Astrocyte of the spinal cord (primary cell): ENCODE measurements at regions not wholly inside any gene's neighbourhood (a gene's known extent, or its start where the extent isn't known, plus 50 kb on each side); places are given as distances from the start of the nearest gene placed in this dataset.

Experiments used
- DNase-seq: peaks from one replicate; pipeline ENCODE4 v3.0.0; 2011; ENCODE audit warnings: low read depth, low spot score
- H3K4me3 ChIP-seq: 2 replicates; pipeline ENCODE4 v1.5.1; 2011; ENCODE audit warnings: low read depth, mild to moderate bottlenecking, low read length, moderate library complexity
- in situ Hi-C: cut with HindIII; loops from 2 replicates; pipeline ENCODE4 v1.10.0; 2017; ENCODE audit warnings: low sequenced_read_pairs
- TF ChIP-seq, protein P1 (sequence below): IDR thresholded peaks from 2 replicates; pipeline ENCODE4 v1.5.1; 2012; ENCODE audit warnings: low read depth, mild to moderate bottlenecking, low read length, inconsistent platforms

DNA sequence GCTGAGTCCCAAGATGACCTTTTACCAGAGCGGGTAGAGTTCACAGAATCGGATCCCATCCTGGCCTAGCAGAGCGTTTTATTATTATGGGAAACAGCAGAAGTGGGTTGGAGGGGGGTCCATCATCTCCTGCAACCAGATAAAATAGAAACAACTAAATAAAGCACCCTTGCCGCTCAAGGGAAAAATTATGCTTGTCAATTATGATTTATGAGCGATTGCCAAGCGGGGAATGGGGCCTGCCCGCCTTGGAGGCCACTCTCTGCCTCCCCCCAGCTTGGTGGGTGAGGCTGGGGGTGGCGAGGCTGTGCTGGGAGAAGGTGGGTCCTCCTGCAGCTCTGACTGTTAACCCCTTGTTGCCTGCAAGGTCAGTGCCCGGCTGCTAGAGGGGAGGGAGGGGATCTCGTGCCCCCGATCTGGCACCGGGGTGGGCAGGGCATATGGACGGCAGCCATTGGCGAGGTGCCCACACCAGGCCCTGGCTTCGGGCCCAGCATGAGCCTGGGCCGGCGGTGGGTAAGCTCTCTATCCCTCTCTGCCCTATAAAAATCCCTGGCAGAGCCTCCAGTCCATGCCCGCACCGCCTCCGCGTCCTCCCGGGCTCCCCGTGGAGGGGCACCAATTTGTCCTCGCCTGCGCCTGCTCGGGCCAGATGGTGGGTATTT, 129.1 kb downstream of the URI1 start:
- H3K4me3 ChIP-seq: no peak overlapping the region
- in situ Hi-C loops: no loop called here
- DNase-seq: no peak
- TF ChIP-seq, protein P1, sequence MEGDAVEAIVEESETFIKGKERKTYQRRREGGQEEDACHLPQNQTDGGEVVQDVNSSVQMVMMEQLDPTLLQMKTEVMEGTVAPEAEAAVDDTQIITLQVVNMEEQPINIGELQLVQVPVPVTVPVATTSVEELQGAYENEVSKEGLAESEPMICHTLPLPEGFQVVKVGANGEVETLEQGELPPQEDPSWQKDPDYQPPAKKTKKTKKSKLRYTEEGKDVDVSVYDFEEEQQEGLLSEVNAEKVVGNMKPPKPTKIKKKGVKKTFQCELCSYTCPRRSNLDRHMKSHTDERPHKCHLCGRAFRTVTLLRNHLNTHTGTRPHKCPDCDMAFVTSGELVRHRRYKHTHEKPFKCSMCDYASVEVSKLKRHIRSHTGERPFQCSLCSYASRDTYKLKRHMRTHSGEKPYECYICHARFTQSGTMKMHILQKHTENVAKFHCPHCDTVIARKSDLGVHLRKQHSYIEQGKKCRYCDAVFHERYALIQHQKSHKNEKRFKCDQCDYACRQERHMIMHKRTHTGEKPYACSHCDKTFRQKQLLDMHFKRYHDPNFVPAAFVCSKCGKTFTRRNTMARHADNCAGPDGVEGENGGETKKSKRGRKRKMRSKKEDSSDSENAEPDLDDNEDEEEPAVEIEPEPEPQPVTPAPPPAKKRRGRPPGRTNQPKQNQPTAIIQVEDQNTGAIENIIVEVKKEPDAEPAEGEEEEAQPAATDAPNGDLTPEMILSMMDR: no peak

DNA sequence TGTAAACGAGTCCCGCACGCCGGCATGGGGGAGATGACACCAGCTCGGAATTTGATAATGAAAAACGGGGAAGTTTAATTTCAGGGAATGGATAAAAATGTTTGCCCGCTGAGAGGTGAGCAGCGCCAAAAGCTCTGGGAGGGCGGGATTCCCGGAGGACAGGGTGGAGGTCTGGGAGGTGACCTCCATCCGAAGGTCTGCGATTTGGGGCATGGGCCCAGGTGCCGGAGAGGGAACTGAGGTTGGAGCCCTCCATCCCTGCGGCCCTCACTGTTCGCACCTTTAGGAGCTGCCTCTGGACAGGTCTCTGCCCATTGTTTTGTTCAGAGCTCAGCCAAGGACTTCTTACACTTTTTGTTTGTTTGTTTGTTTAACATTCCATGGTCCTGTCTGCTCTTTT, 129.8 kb downstream of the URI1 start:
- in situ Hi-C loops: no loop called here
- no peak overlapping the region for H3K4me3 ChIP-seq
- DNase-seq: no peak
- TF ChIP-seq, protein P1: no peak

DNA sequence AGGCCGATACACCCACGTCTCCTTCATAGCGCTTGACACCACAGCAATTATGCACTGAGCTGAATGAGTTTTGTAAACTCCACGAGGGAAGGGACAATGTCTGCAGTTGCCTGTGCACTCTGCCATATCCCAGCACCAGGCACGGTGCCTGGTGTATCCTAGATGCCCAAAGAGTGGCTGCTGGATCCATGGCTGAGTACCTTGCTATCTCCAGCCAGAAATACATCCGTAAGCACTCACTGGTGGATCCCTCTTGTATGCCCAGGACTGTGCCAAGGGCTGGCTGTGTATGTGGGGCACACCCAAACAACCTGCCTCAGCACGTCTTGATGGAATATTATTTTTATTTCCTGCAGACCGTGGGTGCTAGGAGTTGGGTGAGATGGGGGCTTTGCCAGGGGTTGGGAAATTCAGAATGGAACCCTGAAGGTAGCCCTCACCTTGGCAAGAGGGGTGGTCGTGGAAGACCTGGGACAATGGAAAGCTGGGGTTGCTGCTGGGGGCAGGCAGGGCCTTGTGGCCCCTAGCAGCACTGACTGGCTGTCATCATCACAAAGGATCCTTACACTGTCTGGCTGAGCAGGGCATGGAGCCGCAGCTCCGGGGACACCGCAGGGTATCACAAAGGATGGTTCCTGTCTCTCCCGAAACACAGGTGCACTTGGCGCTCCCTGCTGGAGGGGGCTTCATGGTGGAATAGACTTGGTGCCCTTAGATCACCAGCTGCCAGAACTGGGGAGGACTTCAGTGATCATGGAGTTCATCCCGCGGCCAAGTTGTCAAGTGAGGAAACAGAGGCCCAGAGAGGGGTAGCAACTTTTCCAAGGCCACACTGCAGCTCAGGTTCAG, 131.3 kb downstream of the URI1 start:
- no peak overlapping the region for H3K4me3 ChIP-seq
- TF ChIP-seq, protein P1: no peak
- in situ Hi-C loops: no loop called here

DNA sequence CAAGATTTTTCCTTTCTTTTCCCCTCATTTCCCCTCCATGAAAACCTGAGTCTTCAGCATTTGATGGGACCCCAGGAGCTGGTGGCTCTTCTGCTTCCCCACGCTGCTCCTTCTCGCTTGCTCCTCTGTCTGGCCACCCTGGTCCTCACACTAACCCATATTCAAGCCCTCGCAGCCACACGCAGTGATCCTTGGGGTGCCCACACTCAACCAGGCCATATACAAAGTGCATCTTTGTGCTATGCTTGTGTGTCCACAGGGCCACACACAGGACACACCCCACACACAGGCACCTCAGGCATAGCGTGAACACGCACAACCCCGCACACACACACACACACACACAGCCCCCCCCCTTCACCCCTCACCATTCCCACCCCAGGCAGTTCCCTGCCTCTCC, 132.1 kb downstream of the URI1 start:
- no peak overlapping the region for H3K4me3 ChIP-seq
- TF ChIP-seq, protein P1: no peak
- in situ Hi-C loops: no loop called here
- no peak for DNase-seq

More for the DNA sequence above, 131.3 kb downstream of the URI1 start:
- no peak for DNase-seq

DNA sequence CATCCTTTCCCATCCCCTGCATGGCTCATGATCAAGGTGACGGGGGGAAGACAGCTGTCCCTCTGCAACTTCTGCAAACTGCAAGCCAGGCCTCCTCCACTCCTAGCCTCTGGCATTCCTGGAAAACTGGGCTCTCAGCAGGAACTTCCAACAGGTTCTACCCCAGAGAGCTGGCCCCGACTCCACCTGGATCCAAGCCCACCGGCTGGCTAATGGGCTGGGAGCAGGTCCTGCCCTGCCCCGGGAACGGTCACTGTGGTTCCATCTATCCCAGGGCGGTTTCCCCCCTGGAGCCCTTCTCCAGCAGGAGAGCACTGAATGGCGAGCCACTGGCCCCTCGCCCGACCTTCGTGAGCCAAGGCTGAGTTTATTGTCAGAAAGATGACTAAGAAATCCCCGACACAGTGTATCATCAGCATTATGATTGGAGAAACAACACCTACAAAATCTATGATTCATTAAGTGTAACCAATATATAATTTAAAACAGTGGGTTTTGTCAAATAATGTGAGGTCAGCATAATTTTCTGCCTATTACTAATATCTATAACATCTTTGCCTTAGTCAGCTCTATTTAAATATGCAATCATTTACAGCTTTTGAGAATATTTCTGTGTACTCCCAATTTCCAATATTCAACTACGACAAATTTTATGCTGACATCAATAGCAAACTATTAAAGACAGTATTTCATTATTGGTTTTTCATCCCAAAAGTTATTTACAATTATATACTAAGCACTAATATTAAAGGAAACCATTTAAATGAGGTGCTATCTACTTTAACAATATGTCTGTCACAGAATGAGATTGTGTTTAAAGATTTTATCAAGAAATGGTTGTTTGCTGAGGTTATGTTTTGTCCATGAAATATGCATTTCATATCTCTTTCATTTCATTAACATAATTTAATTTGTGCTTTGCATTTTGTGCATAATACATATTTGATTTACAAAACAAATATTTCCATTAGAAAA, 133.0 kb downstream of the URI1 start:
- TF ChIP-seq, protein P1: no peak
- no peak overlapping the region for H3K4me3 ChIP-seq
- in situ Hi-C loops: no loop called here
- no peak for DNase-seq

DNA sequence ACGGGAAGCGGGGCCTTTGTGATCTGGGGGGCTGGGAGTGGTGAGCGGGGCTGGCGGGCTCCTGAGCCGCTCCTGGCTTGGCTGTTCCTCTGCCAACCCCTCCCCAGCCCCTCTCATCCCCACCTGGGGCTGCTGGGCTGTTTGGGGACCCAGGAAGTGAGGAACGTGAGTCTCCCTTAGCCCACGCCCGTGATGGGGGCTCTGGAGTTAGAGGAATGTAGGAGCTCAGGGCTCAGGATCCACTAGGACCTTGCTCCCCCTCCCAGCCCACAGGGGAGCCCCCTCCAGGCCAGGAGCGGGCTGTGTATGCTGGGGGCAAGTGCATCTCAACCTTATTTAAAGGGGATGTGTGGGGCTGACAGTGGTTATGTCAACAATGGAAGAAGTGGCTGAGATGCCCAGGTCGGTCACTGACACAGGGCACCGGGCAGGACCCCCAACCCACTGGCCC, 134.1 kb downstream of the URI1 start:
- DNase-seq: no peak

More for the DNA sequence above, 134.1 kb downstream of the URI1 start:
- in situ Hi-C loops: no loop called here
- no peak overlapping the region for H3K4me3 ChIP-seq
- TF ChIP-seq, protein P1: no peak
